A673 (cell line): ENCODE measurements at regions not wholly inside any gene's neighbourhood (a gene's known extent, or its start where the extent isn't known, plus 50 kb on each side); places are given as distances from the start of the nearest gene placed in this dataset.

Source experiments
- BruUV-seq: library from RNA; stranded (reverse); fragments of 400-500 nt; replicated peaks from 2 replicates; lab custom pipeline; 2021; lab: Mats Ljungman, UMichigan
- CTCF ChIA-PET: fragments of 300-600 bp; sonication (Branson Sonifier 250); formaldehyde crosslinking; loops from one replicate; lab custom pipeline; 2022; ENCODE audit warnings: antibody characterized with exemption; lab: Charles Lee
- POLR2A ChIA-PET: fragments of 300-600 bp; sonication (Branson Sonifier 250); formaldehyde crosslinking; loops from one replicate; lab custom pipeline; 2022; ENCODE audit warnings: antibody characterized with exemption; ENCODE audit not compliant: low non-redundant PET; lab: Charles Lee
- DNase-seq: peaks from one replicate; pipeline ENCODE4 v3.0.0-alpha.2; 2015; ENCODE audit warnings: low spot score
- H3K27ac ChIP-seq: fragments of 200-600 bp; sonication (generic); 2 replicates; pipeline ENCODE4 v1.5.1; 2016; ENCODE audit warnings: mixed run types, low read depth, mild to moderate bottlenecking, mixed read lengths, antibody characterized with exemption, low read length; ENCODE audit not compliant: poor library complexity, severe bottlenecking
- H3K27me3 ChIP-seq: fragments of 200-600 bp; sonication (generic); replicated peaks from 2 replicates; pipeline ENCODE4 v1.6.1; 2017; ENCODE audit warnings: mixed run types, low read depth, mild to moderate bottlenecking, mixed read lengths, antibody characterized with exemption, low read length; ENCODE audit not compliant: insufficient read depth, poor library complexity
- H3K36me3 ChIP-seq: fragments of 200-600 bp; sonication (generic); 2 replicates; pipeline ENCODE4 v1.6.1; 2016; ENCODE audit warnings: mixed run types, mild to moderate bottlenecking, mixed read lengths, antibody characterized with exemption, low read length; ENCODE audit not compliant: insufficient read depth, poor library complexity, severe bottlenecking
- H3K4me1 ChIP-seq: fragments of 200-600 bp; sonication (generic); 2 replicates; pipeline ENCODE4 v1.6.1; 2017; ENCODE audit warnings: mixed run types, mild to moderate bottlenecking, mixed read lengths, antibody characterized with exemption, low read length; ENCODE audit not compliant: insufficient read depth, poor library complexity, severe bottlenecking
- H3K4me3 ChIP-seq: fragments of 200-600 bp; sonication (generic); 2 replicates; pipeline ENCODE4 v1.5.1; 2016; ENCODE audit warnings: low read depth, mixed run types, mild to moderate bottlenecking, mixed read lengths, low read length; ENCODE audit not compliant: poor library complexity, severe bottlenecking
- H3K9me3 ChIP-seq: fragments of 200-600 bp; sonication (generic); 2 replicates; pipeline ENCODE4 v1.6.1; 2016; ENCODE audit warnings: mixed run types, low read depth, mild to moderate bottlenecking, mixed read lengths, antibody characterized with exemption, low read length; ENCODE audit not compliant: poor library complexity, severe bottlenecking
- EZH2 ChIP-seq: fragments of 200-600 bp; sonication (generic); IDR thresholded peaks from 2 replicates; pipeline ENCODE4 v1.6.1; 2017; ENCODE audit warnings: borderline replicate concordance, low read depth, mild to moderate bottlenecking, mixed read lengths, antibody characterized with exemption, low read length; ENCODE audit not compliant: poor library complexity, severe bottlenecking
- intact Hi-C: fragments of 100-400 bp; cut with micrococcal nuclease; formaldehyde crosslinking; loops from one replicate; pipeline ENCODE4 v1.10.0; 2022; ENCODE audit not compliant: unreplicated experiment
- TF ChIP-seq, protein P1 (sequence below): fragments of 300-800, 200-600 bp; sonication (generic); conservative IDR thresholded peaks from 2 replicates; pipeline ENCODE4 v1.5.1; 2017; ENCODE audit warnings: low read depth, mild to moderate bottlenecking, antibody characterized with exemption, low read length, moderate library complexity, mixed read lengths

DNA sequence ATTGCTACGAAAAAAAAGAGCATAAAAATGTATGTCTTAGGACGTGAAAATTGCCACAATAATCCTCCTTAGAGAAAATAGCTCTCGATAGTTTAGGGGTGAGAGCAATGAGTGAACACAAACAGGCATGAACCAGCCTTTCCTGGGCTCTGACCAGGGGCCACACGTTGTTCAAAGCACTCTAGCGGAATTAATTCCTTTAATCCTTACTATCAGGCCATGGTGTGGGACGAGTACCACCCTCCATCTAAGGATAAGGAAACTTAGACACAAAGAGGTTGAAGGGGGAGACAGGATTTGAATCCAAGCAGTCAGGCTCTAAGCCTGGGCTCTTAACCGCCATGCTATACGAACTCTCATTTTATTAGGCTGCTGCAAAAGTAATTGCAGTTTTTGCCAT lies 81.9 kb upstream of the CACNA2D3 start:
- intact Hi-C loops: no loop called here
- ChIA-PET POLR2A (no interaction called here), CTCF (no interaction called here)
- H3K27ac ChIP-seq: no peak overlapping the region
- no peak overlapping the region for H3K4me3 ChIP-seq
- no peak for DNase-seq
- no TSS peak for BruUV-seq
- no peaks in the 10 kb centered on the region for H3K4me1 ChIP-seq
- no peaks in the 10 kb centered on the region for H3K36me3 ChIP-seq
- H3K27me3 ChIP-seq: no peaks in the 10 kb centered on the region
- no peaks in the 10 kb centered on the region for H3K9me3 ChIP-seq
- TF ChIP-seq, protein P1, sequence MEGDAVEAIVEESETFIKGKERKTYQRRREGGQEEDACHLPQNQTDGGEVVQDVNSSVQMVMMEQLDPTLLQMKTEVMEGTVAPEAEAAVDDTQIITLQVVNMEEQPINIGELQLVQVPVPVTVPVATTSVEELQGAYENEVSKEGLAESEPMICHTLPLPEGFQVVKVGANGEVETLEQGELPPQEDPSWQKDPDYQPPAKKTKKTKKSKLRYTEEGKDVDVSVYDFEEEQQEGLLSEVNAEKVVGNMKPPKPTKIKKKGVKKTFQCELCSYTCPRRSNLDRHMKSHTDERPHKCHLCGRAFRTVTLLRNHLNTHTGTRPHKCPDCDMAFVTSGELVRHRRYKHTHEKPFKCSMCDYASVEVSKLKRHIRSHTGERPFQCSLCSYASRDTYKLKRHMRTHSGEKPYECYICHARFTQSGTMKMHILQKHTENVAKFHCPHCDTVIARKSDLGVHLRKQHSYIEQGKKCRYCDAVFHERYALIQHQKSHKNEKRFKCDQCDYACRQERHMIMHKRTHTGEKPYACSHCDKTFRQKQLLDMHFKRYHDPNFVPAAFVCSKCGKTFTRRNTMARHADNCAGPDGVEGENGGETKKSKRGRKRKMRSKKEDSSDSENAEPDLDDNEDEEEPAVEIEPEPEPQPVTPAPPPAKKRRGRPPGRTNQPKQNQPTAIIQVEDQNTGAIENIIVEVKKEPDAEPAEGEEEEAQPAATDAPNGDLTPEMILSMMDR: no peak
- TF ChIP-seq EZH2: no peak

DNA sequence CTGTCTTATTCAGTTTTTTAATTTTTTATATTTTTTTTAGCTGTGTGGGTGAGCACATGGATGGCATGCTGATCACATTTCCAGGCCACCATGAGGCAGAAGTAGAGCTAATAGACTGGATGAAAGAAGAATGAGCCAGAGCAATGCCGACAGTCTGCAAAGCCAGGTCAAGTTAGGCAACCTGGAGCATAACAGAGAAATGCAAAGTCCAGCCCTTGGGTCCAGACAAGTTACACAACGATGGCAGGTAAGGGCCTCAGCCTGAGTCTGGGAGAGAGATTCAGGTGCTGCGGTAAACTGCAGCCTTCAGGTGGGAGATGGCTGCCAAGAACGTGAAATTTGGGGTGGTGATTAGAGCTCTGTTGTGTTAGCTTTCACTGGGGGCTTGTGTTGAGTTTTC lies 84.0 kb upstream of the CACNA2D3 start:
- DNase-seq: no peak
- BruUV-seq: no TSS peak
- TF ChIP-seq, protein P1: no peak
- TF ChIP-seq EZH2: no peak
- Histone ChIP-seq H3K4me3 (no peak overlapping the region), H3K27ac (no peak overlapping the region), H3K27me3 (no peaks in the 10 kb centered on the region), H3K9me3 (no peaks in the 10 kb centered on the region), H3K36me3 (no peaks in the 10 kb centered on the region), H3K4me1 (no peaks in the 10 kb centered on the region)
- ChIA-PET CTCF (no interaction called here), POLR2A (no interaction called here)
- intact Hi-C loops: no loop called here

DNA sequence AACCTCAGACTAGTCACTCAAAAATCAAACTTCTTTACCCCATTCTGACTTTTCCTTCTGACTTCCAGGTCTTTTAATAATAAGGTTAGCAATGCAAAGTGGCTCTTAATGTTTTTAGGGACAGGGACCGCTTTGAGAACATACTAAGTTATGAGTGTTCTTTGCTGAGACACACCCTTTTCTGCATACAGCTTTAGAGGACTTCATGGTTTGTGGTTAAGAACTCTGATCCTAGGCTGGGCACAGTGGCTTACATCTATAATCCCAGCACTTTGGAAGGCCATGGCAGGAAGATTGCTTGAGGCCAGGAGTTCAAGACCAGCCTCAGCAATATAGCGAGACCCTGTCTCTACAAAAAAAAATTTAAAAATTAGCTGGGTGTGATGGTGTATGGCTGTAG lies 85.8 kb upstream of the CACNA2D3 start:
- Histone ChIP-seq H3K4me3 (no peak overlapping the region), H3K36me3 (no peaks in the 10 kb centered on the region), H3K27ac (no peak overlapping the region), H3K4me1 (no peaks in the 10 kb centered on the region), H3K27me3 (no peaks in the 10 kb centered on the region), H3K9me3 (no peaks in the 10 kb centered on the region)
- ChIA-PET POLR2A (no interaction called here), CTCF (no interaction called here)
- DNase-seq: no peak
- no TSS peak for BruUV-seq
- TF ChIP-seq, protein P1: no peak
- no peak for TF ChIP-seq EZH2
- intact Hi-C loops: no loop called here
